ENCODE measurements at regions not wholly inside any gene's neighbourhood (a gene's known extent, or its start where the extent isn't known, plus 50 kb on each side); places are given as distances from the start of the nearest gene placed in this dataset.
"Not testable (repeated sequence)": the region's sequence is repeated elsewhere in the genome, so short reads cannot be mapped to it uniquely, and the experiment has no call there.

DNA sequence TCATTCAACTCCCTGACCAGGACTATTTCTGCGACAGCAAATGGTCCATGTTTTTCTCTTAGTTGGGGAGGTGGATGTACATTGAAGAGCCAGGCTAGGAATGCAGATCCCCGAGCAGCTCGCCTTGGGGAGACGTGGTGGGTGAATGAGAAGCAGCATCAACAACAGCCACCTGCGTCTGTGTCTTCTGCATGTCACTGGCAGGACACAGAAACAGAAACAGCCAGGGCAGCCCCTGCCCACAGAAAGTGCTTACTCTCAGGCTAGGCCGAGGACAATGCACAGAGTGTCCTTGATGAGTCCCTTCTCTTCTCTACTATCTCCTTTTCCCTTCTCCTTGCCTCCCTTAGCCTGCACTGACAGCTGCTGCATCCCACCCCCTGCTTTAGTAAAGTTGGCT lies 541.9 kb upstream of the CADM1 start:
- DNase-seq, result no peak
- TF ChIP-seq POLR2A (IDR thresholded peaks at IDR 0.05; ENCODE audit: low read length), result no peak

DNA sequence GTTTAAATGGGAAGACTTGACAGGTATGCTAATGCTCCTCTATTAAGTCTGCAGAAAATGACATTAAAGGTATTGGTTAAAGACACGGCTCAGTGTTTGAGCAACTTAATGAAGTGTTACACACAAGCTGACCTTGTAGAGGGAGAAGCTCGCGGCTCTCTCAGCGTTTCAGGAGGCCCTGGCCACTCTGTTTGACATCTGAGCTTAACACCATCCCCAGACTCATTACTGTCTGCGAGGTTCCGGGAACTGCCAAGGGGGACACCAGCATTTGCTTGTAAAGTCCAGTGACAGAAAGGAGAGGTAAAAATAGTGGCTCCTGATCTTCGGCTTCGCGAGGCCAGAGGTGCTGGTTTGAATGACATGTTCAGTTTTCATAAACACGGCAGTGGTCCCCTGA lies 540.7 kb upstream of the CADM1 start:
- DNase-seq, result no peak
- TF ChIP-seq GATA1 (IDR thresholded peaks at IDR 0.05; ENCODE audit: low read depth, low read length) (no peak), POLR2A (IDR thresholded peaks at IDR 0.05; ENCODE audit: low read length) (no peak)

DNA sequence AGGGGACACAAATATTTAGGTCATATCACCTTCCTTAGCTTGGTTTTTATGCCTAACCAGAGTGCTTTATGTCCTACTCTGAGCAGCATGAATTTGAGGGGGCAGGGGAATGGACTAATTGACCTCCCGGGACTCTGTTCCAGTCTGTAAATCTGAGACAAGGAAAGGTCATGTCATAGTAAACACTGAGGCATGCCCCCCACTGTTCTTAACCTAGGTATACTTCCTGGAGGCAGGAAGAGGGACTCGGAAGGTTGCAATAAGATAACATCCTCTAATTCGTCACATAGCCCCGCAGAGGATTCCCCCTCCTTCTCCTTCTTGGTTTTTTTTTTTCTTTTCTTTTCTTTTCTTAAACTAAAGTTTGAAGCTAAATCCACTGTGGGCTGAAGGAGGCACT lies 540.3 kb upstream of the CADM1 start:
- TF ChIP-seq POLR2A (IDR thresholded peaks at IDR 0.05; ENCODE audit: low read length) (no peak), GATA1 (IDR thresholded peaks at IDR 0.05; ENCODE audit: low read depth, low read length) (no peak)
- no peak for DNase-seq

DNA sequence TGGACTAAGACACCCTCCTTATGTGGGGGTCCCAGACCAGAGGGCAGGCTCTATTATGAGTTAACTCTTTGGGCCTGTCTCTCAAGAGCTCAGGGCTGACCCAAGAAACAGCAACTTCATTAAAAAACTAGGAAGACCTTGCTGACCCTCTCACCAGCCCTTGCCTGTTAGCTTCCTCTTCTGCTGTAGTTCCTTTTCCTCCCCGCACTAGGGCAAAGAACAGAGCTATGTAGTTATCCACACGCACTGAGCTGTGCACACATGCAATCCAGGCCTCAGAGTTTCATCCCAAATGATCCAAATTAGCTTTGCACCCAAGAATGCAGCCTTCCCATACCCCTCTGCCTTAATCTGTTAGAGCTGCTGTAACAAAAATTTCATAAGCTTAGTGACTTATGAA lies 539.6 kb upstream of the CADM1 start:
- no peak for TF ChIP-seq POLR2A (IDR thresholded peaks at IDR 0.05; ENCODE audit: low read length)
- no peak for TF ChIP-seq GATA1 (IDR thresholded peaks at IDR 0.05; ENCODE audit: low read depth, low read length)

DNA sequence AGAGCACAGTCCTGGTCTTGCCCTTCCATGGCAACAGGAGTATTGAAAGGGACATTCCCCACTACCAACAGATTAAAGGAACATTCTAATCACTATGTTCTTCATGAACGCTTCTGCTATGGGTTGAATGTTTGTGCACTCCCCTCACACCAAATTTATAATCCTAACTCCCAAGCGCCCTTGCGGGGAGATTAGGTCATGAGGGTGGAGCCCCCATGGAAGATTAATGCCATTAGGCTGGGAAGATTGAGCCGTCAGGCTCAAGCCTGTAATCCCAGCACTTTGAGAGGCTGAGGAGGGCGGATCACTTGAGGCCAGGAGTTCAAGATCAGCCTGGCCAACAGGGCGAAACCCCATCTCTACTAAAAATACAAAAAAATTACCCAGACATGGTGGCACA lies 538.8 kb upstream of the CADM1 start:
- DNase-seq, result not testable (repeated sequence)

More for the DNA sequence above, 539.6 kb upstream of the CADM1 start:
- no peak for DNase-seq

DNA sequence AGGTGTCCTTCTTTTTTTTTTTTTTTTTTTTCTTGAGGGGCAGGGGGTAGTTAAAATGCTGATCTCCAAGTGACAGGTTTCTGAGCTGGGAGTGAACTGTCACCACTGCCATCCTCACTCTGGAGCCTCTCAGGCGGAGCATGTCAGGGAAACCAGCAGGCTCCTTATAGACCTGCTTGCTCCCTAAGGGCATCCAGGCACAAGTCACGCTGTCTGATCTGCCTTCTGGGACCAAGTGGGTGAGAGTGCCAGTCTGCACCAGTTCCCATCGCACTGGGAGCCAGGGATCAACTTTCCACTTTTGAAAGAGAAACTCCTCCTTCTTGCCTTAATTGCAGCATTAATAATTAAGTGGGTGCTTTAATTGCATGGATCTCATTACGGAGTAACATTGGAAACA lies 537.9 kb upstream of the CADM1 start:
- TF ChIP-seq GATA1 (IDR thresholded peaks at IDR 0.05; ENCODE audit: low read depth, low read length) (no peak), POLR2A (IDR thresholded peaks at IDR 0.05; ENCODE audit: low read length) (no peak)
- DNase-seq, result no peak

DNA sequence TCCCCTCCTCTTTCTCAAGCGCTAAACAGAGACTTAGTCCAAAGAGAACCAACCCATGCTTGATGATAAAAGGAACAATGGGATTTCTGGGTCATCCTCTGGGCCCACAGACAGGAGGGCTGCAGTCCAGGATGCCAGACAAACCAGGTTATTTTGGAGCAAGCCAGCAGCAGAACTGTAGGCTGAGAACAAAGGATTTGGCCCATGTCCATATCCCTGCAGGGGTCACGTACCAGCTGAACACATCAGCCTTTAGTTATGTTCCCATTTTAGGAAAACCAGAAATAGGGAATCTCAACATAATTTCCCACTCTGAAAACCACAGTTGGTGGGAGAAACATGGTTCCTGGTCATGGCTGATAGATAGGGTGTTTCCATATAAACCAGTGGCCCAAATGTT lies 533.6 kb upstream of the CADM1 start:
- DNase-seq, result no peak
- no peak for TF ChIP-seq GATA1 (IDR thresholded peaks at IDR 0.05; ENCODE audit: low read depth, low read length)
- no peak for TF ChIP-seq POLR2A (IDR thresholded peaks at IDR 0.05; ENCODE audit: low read length)

DNA sequence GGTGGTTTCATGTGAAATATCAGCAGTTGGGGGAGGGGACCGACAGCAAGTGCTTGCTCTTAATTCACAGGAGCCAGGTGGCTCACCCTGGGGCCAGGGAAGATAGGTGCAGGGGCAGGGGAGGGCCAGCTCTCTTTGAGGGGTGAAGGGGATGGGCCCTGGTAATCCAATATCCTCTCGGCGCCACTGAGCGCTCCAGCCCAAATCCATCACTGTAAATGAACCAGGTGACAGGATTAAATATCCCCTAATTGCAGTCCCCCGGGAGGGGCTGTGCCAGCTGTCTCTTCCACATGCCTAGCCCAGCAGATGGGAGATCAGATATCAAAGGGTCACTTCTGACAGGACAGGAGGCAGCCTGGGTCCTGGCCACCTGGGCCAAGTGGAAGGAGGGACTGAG lies 531.8 kb upstream of the CADM1 start:
- DNase-seq, result no peak
- TF ChIP-seq GATA1 (IDR thresholded peaks at IDR 0.05; ENCODE audit: low read depth, low read length) (no peak), POLR2A (IDR thresholded peaks at IDR 0.05; ENCODE audit: low read length) (no peak)

DNA sequence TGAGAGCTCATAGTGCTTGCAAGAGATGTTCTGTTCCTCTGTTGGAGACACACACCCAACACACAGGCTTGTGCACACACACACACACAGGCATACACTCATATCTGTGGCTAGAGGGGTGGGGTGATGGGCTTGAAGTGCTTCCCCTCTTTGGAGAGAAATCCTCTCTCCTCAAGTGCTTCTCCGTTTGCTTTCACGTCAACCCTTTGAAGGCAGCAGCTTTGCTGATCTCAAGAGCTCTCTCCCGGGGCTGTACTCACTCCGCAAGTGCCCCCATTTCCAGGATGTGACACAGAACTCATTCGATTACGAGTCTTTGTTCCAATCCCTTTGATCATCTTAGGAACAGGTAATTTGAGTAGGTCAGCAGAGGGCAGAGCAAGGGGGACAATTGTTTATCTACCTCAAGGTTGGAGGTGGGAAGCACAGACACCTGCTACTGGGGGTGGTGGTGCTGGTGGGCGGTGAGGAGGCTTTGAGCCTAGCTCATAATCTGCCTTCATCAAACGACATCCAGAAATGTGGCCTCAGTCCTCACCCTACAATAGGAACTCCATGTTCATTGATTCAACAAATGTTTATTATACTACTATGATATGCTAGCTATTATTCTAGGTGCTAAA lies 529.8 kb upstream of the CADM1 start:
- TF ChIP-seq POLR2A (IDR thresholded peaks at IDR 0.05; ENCODE audit: low read length), result no peak
- no peak for TF ChIP-seq GATA1 (IDR thresholded peaks at IDR 0.05; ENCODE audit: low read depth, low read length)
- no peak for DNase-seq

DNA sequence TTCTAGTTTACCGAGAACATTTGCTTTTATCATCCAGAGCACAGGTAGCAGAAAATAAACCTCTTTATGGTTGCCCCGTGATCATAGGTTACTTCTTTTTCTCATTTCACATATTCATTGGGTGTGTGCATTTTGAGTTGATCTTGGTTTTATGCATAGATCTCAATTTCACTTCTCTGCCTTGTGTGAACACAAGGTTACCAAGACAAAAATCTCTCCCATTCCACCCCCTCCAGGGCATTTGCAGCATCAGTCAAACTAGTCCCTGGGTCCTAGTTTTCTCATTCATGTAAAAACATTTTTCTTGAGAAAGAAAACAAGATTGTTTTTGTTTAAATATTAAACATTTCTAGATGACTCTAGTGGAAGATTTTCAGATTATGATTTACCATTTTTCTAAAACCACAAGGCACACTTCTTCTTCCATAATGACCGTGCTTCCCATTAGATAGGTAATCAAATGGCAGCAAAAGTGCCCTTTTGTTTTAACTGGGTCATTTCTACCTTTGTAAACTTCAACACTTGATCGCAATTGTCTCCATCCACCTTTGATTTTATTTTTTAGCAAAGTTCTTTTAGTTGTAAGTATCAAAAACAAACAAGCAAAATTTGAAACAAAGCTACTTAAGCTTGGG lies 526.6 kb upstream of the CADM1 start:
- no peak for DNase-seq
- no peak for TF ChIP-seq GATA1 (IDR thresholded peaks at IDR 0.05; ENCODE audit: low read depth, low read length)
- no peak for TF ChIP-seq POLR2A (IDR thresholded peaks at IDR 0.05; ENCODE audit: low read length)

DNA sequence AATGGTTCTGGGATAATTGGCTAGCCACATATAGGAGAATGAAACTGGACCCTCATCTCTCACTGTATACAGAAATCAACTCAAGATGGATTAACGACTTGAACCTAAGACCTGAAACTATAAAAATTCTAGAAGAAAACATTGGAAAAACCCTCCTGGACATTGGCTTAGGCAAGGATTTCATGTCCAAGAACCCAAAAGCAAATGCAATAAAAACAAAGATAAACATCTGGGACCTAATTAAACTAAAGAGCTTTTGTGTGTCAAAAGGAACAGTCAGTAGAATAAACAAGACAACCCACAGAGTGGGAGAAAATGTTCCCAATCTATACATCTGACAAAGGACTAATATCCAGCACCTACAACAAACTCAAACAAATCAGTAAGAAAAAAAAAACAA lies 524.3 kb upstream of the CADM1 start:
- DNase-seq, result not testable (repeated sequence)

DNA sequence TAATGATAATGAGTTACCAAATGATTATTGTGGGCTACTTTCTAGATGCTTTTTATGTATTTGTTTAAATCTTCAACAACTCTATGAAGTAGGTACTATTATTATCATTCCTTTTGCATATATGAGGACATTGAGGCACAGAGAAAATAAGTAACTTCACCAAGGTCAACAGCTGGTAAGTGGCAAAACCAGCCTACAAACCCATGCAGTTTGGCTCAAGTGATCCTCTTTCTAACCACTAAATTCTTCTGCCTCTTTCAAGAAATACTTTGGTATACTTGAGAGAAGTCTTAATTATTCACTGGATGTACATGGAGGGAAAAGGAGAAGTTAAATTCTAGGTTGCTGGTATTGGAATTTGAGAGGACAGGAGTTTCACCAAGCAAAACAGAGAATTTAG lies 495.2 kb upstream of the CADM1 start:
- TF ChIP-seq POLR2A (IDR thresholded peaks at IDR 0.05; ENCODE audit: low read length) (no peak), GATA1 (IDR thresholded peaks at IDR 0.05; ENCODE audit: low read depth, low read length) (no peak)
- DNase-seq, result no peak

DNA sequence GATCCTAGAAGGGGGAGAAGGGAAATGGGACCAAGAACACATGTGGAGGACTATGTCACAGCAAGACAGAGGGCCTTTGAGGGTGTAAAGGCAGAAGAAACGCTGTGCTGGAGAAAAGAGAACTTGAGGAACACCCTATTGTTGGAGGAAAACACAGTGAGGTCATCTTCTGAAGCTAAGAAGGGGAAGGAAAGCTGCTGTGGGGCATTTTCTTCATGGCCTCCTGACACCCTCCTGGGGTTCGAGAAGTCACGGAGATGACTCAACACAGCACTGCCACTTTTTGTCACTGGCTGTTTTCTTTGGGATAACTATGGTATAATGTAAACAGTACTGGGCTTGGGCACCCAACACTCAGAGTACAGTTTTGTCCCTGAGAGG lies 492.6 kb upstream of the CADM1 start:
- no peak for DNase-seq
- TF ChIP-seq GATA1 (IDR thresholded peaks at IDR 0.05; ENCODE audit: low read depth, low read length) (no peak), POLR2A (IDR thresholded peaks at IDR 0.05; ENCODE audit: low read length) (no peak)

DNA sequence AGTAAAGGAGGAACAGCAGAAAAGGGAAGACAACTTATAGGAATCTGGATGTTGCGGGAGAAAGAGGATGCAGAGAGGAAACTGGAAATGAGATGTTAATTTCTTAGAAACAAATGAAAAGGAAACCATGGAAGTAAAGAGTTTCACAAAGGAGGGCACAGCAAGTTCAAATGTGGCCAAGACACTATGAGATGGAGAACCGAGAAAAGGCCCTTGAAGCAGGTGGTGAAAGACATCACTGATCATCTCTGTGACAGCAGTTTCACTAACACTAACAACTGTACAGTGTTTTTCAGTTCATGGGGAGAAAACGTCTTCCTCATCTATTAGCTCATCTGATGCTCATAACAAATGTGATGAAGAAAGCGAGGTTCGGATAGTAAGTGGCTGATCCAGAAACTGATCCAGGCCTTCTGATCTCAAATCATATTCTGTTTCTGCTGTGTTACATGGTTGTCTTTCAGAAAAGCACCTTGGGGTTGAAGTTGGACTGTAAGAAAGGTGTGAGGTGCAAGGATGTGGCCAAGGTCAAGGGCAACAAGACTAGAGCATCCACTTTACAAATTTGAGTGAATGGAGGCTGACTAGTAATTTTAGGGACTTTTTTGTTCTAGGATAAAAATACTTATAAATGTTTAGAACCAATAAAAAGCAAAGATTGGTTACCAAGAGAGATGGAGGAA lies 492.1 kb upstream of the CADM1 start:
- DNase-seq, result no peak
- TF ChIP-seq GATA1 (IDR thresholded peaks at IDR 0.05; ENCODE audit: low read depth, low read length) (no peak), POLR2A (IDR thresholded peaks at IDR 0.05; ENCODE audit: low read length) (no peak)

DNA sequence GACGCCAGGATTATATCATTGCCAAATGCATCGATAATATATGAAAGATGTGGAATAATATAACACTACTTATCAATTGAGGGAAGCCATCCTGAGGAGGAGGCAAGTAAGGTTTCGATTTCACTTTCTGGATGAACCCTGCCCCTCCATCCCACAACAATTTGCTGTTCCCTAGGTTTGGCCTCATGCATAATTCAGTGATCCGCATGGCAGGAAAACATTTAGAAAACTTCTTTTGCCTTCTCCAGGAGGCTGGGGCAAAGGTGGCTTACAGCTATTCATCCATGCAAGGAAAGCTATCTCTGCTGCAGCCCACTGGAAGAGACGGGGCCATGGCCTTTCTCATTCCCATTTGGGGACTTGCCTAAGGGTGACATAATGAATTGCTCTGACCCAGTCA lies 489.4 kb upstream of the CADM1 start:
- DNase-seq, result no peak
- TF ChIP-seq GATA1 (IDR thresholded peaks at IDR 0.05; ENCODE audit: low read depth, low read length), result no peak
- TF ChIP-seq POLR2A (IDR thresholded peaks at IDR 0.05; ENCODE audit: low read length), result no peak

Data from erythroblast (primary cell).